ENCODE measurements at regions not wholly inside any gene's neighbourhood (a gene's known extent, or its start where the extent isn't known, plus 50 kb on each side); places are given as distances from the start of the nearest gene placed in this dataset.
A peak's percentile ranks its signal among the peaks of the same experiment; 100 is the strongest.

- no peak for TF ChIP-seq CTCF (IDR thresholded peaks at IDR 0.05)
- TF ChIP-seq IRF1 (CRISPR knock-in tag; IDR thresholded peaks at IDR 0.05), result no peak
- no peak for TF ChIP-seq NR3C1 (CRISPR knock-in tag; conservative IDR thresholded peaks at IDR 0.05; ENCODE audit: low read depth)
- TF ChIP-seq, protein P1, sequence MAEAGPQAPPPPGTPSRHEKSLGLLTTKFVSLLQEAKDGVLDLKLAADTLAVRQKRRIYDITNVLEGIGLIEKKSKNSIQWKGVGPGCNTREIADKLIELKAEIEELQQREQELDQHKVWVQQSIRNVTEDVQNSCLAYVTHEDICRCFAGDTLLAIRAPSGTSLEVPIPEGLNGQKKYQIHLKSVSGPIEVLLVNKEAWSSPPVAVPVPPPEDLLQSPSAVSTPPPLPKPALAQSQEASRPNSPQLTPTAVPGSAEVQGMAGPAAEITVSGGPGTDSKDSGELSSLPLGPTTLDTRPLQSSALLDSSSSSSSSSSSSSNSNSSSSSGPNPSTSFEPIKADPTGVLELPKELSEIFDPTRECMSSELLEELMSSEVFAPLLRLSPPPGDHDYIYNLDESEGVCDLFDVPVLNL (CRISPR knock-in tag; IDR thresholded peaks at IDR 0.05; ENCODE audit: borderline replicate concordance, low read depth), result no peak
- peak; percentile 76 for TF ChIP-seq PRDM15 (CRISPR knock-in tag; IDR thresholded peaks at IDR 0.05)
- TF ChIP-seq USF1 (CRISPR knock-in tag; IDR thresholded peaks at IDR 0.05), result no peak
Measured at GRCh38 chr11:10936626-10937384, 79.0 kb upstream of the ZBED5 start.
